ENCODE measurements at regions not wholly inside any gene's neighbourhood (a gene's known extent, or its start where the extent isn't known, plus 50 kb on each side); places are given as distances from the start of the nearest gene placed in this dataset.

GRCh38 chr1:201764166-201764565, 64.8 kb upstream of the IPO9 start:
- no peak for TF ChIP-seq POLR2A (IDR thresholded peaks at IDR 0.05)
- TF ChIP-seq CTCF (IDR thresholded peaks at IDR 0.05): no peak

Data from right lobe of liver (tissue), 4 donors.